ENCODE measurements at regions not wholly inside any gene's neighbourhood (a gene's known extent, or its start where the extent isn't known, plus 50 kb on each side); places are given as distances from the start of the nearest gene placed in this dataset.
"Not testable (repeated sequence)": the region's sequence is repeated elsewhere in the genome, so short reads cannot be mapped to it uniquely, and the experiment has no call there.

DNA sequence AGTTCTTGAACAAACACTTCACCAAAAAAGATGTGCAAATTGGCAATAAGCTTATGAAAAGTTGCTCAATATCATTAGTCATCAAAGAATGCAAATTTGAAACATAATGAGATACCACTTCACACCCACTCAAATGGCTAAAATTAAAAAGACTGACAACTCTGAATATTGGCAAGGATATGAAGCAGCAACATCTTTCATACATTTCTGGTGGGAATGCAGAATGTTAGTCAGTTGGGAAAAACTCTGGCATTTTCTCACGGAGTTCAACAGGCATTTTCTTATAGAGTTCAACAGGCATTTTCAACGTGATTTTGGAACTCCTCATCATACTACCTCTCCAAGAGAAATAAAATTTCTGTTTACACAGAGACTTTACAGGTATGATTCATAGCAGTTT, 297.4 kb upstream of the MAGEC2 start:
- TF ChIP-seq, protein P1, sequence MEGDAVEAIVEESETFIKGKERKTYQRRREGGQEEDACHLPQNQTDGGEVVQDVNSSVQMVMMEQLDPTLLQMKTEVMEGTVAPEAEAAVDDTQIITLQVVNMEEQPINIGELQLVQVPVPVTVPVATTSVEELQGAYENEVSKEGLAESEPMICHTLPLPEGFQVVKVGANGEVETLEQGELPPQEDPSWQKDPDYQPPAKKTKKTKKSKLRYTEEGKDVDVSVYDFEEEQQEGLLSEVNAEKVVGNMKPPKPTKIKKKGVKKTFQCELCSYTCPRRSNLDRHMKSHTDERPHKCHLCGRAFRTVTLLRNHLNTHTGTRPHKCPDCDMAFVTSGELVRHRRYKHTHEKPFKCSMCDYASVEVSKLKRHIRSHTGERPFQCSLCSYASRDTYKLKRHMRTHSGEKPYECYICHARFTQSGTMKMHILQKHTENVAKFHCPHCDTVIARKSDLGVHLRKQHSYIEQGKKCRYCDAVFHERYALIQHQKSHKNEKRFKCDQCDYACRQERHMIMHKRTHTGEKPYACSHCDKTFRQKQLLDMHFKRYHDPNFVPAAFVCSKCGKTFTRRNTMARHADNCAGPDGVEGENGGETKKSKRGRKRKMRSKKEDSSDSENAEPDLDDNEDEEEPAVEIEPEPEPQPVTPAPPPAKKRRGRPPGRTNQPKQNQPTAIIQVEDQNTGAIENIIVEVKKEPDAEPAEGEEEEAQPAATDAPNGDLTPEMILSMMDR (IDR thresholded peaks at IDR 0.05) = no peak
- Histone ChIP-seq H3K36me3 (no peaks in the 10 kb centered on the region), H3K27ac (no peak overlapping the region), H3K4me1 (no peaks in the 10 kb centered on the region), H3K9me3 (no peaks in the 10 kb centered on the region), H3K27me3 (no peaks in the 10 kb centered on the region), H3K4me3 (no peak overlapping the region)
- intact Hi-C loops (cut with DNase I) = no loop called here
- DNase-seq (ENCODE audit: low spot score in 2 of 2) = no peak

DNA sequence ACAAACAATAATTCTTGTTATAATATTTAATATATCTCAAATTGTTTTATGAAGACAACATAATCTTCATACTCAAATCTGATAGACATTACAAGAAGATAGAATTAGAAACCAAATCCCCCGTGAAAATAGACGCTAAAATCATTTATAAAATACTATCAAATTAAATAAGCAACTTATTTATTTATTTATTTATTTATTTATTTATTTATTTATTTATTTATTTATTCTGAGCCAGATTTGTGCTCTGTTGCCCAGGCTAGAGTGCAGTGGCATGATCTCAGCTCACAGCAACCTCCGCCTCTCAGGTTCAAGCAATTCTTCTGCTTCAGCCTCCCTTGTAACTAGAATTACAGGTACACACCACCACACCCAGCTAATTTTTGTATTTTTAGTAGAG, 294.9 kb upstream of the MAGEC2 start:
- no peak for DNase-seq (ENCODE audit: low spot score in 2 of 2)
- intact Hi-C loops (cut with DNase I) = no loop called here
- H3K36me3 ChIP-seq = no peaks in the 10 kb centered on the region
- no peak overlapping the region for H3K4me3 ChIP-seq
- H3K4me1 ChIP-seq = no peaks in the 10 kb centered on the region
- H3K27me3 ChIP-seq = no peaks in the 10 kb centered on the region
- TF ChIP-seq, protein P1 (IDR thresholded peaks at IDR 0.05) = no peak
- no peaks in the 10 kb centered on the region for H3K9me3 ChIP-seq
- H3K27ac ChIP-seq = no peak overlapping the region

DNA sequence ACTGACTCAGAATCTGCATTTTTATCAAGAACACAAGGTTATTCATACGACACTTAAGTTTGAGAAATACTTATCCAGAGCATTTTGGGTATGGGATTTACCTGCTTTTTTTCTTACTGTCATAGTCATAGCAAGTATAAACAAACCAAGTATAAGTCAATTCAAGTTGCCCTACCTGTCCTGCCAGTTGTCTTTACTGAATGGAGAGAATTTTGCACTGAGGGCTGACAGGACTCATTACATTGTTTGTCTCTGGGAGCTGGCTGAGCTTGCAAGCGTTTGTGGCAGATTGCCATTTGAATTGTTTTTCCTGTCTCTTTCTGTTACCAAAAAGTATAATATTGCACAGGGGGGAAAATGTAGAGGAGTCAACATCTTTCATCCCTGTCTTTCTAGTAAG, 278.9 kb upstream of the MAGEC2 start:
- no peak overlapping the region for H3K4me3 ChIP-seq
- no peak overlapping the region for H3K27ac ChIP-seq
- no peak for DNase-seq (ENCODE audit: low spot score in 2 of 2)
- no peaks in the 10 kb centered on the region for H3K9me3 ChIP-seq
- TF ChIP-seq, protein P1 (IDR thresholded peaks at IDR 0.05) = no peak
- no peaks in the 10 kb centered on the region for H3K4me1 ChIP-seq
- intact Hi-C loops (cut with DNase I) = no loop called here
- no peaks in the 10 kb centered on the region for H3K27me3 ChIP-seq
- no peaks in the 10 kb centered on the region for H3K36me3 ChIP-seq

DNA sequence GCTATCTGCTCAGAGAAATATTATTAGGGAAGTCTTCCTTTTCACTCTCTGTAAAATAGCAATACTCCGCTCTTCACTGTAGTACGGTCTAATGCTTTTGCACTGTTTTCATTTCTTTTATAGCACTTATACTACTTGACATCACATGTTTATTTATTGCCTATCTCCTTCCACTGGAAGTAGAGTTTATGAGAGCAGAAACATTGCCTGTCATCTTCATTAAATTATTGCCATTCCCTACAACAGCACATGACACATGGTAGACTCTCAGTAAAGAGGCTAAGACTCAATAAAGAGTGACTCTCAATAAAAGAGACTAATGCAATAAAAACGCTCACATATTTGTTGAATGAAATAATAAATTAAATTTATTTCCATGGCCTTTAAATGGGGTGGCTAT, 241.3 kb upstream of the MAGEC2 start:
- DNase-seq (ENCODE audit: low spot score in 2 of 2) = no peak
- Histone ChIP-seq H3K4me3 (no peak overlapping the region), H3K27me3 (no peaks in the 10 kb centered on the region), H3K27ac (no peak overlapping the region), H3K36me3 (no peaks in the 10 kb centered on the region), H3K4me1 (no peaks in the 10 kb centered on the region), H3K9me3 (no peaks in the 10 kb centered on the region)
- intact Hi-C loops (cut with DNase I) = no loop called here
- TF ChIP-seq, protein P1 (IDR thresholded peaks at IDR 0.05) = no peak

DNA sequence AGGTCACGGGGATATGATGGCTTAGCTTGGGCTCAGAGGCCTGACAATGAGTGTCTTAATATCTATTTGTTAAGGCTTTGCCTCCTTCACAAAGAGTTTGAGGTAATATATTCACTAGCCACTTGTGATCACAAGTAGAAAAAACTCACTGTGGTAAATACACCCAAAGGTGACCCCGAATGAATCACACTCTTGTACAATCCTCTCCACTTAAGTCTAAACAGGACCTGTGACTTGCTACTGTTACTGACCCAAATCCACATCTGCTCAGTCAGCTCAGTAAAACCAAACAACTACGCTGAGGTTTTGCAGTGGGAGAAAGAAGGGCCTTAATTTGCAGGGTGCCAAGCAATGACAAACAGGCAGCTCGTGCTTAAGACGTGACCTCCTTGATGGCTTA, 223.8 kb upstream of the MAGEC2 start:
- H3K9me3 ChIP-seq = no peaks in the 10 kb centered on the region
- TF ChIP-seq, protein P1 (IDR thresholded peaks at IDR 0.05) = no peak
- no peak for DNase-seq (ENCODE audit: low spot score in 2 of 2)
- intact Hi-C loops (cut with DNase I) = no loop called here
- H3K27me3 ChIP-seq = no peaks in the 10 kb centered on the region
- no peak overlapping the region for H3K4me3 ChIP-seq
- no peaks in the 10 kb centered on the region for H3K36me3 ChIP-seq
- no peak overlapping the region for H3K27ac ChIP-seq
- no peaks in the 10 kb centered on the region for H3K4me1 ChIP-seq

DNA sequence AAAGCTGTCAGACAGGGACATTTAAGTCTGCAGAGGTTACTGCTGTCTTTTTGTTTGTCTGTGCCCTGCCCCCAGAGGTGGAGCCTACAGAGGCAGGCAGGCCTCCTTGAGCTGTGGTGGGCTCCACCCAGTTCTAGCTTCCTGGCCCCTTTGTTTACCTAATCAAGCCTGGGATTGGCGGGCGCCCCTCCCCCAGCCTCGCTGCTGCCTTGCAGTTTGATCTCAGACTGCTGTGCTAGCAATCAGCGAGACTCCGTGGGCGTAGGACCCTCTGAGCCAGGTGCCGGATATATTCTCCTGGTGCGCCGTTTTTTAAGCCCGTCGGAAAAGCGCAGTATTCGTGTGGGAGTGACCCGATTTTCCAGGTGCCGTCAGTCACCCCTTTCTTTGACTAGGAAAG, 185.9 kb upstream of the MAGEC2 start:
- H3K36me3 ChIP-seq; intact Hi-C loops (cut with DNase I); DNase-seq (ENCODE audit: low spot score in 2 of 2); H3K4me1 ChIP-seq; H3K27me3 ChIP-seq; H3K9me3 ChIP-seq; H3K4me3 ChIP-seq; H3K27ac ChIP-seq: not testable (repeated sequence)

All from ascending aorta (tissue), 2 donors.